Heart right ventricle (tissue), 16 donors: ENCODE measurements at regions not wholly inside any gene's neighbourhood (a gene's known extent, or its start where the extent isn't known, plus 50 kb on each side); places are given as distances from the start of the nearest gene placed in this dataset.
"Not testable (repeated sequence)": the region's sequence is repeated elsewhere in the genome, so short reads cannot be mapped to it uniquely, and the experiment has no call there.

Source experiments
- ATAC-seq, 8 donors: fragments of 200-7000 bp; cut with Tn5 transposase; one replicate each; pipeline ENCODE4 v1.9.1; 2020; ENCODE audit warnings: mild to moderate bottlenecking in 8 of 8, moderate library complexity in 8 of 8, moderate number of reproducible peaks in 1 of 8
- DNase-seq, 2 donors: peaks; one replicate each; pipeline ENCODE4 v3.0.0-alpha.2; 2020
- H3K27ac ChIP-seq, 10 donors: fragments of 200-600 bp; sonication (generic) in 2 of 10; one replicate each; pipeline versions ENCODE4 v1.5.0 to v1.8.0; 2020 to 2022; ENCODE audit warnings: mild to moderate bottlenecking in 3 of 10
- H3K27me3 ChIP-seq, 7 donors: fragments of 200-600 bp; one replicate each; pipeline ENCODE4 v1.8.0; 2021 to 2022; ENCODE audit warnings: mild to moderate bottlenecking in 2 of 7
- H3K36me3 ChIP-seq, 9 donors: fragments of 200-600 bp; sonication (generic) in 1 of 9; one replicate each; pipeline versions ENCODE4 v1.5.0 to v1.8.0; 2020 to 2022; ENCODE audit warnings: mild to moderate bottlenecking in 2 of 9
- H3K4me1 ChIP-seq, 9 donors: fragments of 200-600 bp; sonication (generic) in 1 of 9; one replicate each; pipeline versions ENCODE4 v1.5.0 to v1.8.0; 2020 to 2022; ENCODE audit warnings: mild to moderate bottlenecking in 4 of 9
- H3K4me3 ChIP-seq, 10 donors: fragments of 200-600 bp; sonication (generic) in 2 of 10; one replicate each; pipeline versions ENCODE4 v1.5.0 to v1.8.0; 2020 to 2022; ENCODE audit warnings: mild to moderate bottlenecking in 7 of 10, moderate library complexity in 2 of 10
- H3K9me3 ChIP-seq, 11 donors: fragments of 200-600 bp in 10 of 11; sonication (generic) in 2 of 11; one replicate each; pipeline versions ENCODE4 v1.5.0 to v1.8.0; 2013 to 2022; ENCODE audit warnings: mild to moderate bottlenecking in 2 of 11, control low read depth in 1 of 11, moderate library complexity in 1 of 11
- WGBS, 2 donors: extraction: QIAGEN DNeasy Blood & Tissue Kit; methylation state at CpG; one replicate each; pipeline ENCODE4 v1.1.7; 2013; ENCODE audit warnings: inconsistent platforms in 1 of 2; 5-methylcytosine and 5-hydroxymethylcytosine counted together
- intact Hi-C, 10 donors: fragments of 100-400 bp; cut with DNase I; formaldehyde crosslinking; loops; one replicate each; pipeline versions ENCODE4 v1.11.1 to v1.14.2; 2022
- TF ChIP-seq, protein P1 (sequence below), 9 donors: fragments of 200-600 bp; sonication (generic) in 2 of 9; IDR thresholded peaks; one replicate each; pipeline versions ENCODE4 v1.5.0 to v1.8.0; 2021 to 2022; ENCODE audit warnings: antibody characterized with exemption in 9 of 9, mild to moderate bottlenecking in 5 of 9, moderate library complexity in 1 of 9
- donor health status: Arrhythmogenic right ventricular cardiomyopathy.
- donor health status: ischemic (EF 13 %, LVEDD 7.1; RV severe dilation, severe dysfunction).
- donor health status: healthy with polysubstance abuse.
- donor health status: DM: no; HTN: yes; CAD: no.
- donor health status: DM: no; HTN: no; CAD: no.
- donor health status: ischemic (EF 25% LVEDD 6.9; RV normal size, moderate dysfunction).
- donor health status: ischemic (EF 25% LVEDD 5.7; RV mildly dilated, moderate dysfunction).
- donor health status: healthy.
- donor health status: DM: yes; HTN: yes; CAD: no.
- donor health status: Ischemic cardiomyopathy.
- donor health status: ischemic (EF 35%, LVEDD 5.7; RV mildly dilated, moderate dysfunction).
- donor health status: nonischemic (EF 11% LVEDD 7.7; RV severe dilation, severe dysfunction).
- donor health status: DM: yes; HTN: yes; CAD: no.
- donor health status: PGD.
- donor health status: ischemic (EF 29% LVEDD 5.4; RV normal size, mild dysfunction).
- donor health status: nonischemic (EF 23%, LVEDD 6.1; RV moderate dilation, normal function).

DNA sequence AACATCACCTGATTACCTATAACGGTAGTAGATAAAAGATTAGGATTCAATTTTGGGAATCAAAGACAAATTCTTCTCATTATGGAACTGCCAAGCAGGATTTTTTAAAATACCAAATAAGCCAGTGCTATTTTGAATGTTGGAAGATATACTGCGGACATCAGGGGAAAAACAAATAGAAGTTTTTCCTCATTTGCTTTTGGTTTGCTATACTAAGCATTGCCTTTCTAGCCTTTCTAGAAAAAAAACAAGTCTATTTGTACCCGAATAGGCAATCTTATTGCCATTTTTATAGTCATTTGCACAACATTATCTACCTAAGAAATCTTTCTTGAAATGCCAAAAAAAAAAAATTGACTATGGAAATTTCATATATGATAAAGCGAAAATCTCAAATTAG, 379.5 kb downstream of the CDH10 start:
- TF ChIP-seq, protein P1, sequence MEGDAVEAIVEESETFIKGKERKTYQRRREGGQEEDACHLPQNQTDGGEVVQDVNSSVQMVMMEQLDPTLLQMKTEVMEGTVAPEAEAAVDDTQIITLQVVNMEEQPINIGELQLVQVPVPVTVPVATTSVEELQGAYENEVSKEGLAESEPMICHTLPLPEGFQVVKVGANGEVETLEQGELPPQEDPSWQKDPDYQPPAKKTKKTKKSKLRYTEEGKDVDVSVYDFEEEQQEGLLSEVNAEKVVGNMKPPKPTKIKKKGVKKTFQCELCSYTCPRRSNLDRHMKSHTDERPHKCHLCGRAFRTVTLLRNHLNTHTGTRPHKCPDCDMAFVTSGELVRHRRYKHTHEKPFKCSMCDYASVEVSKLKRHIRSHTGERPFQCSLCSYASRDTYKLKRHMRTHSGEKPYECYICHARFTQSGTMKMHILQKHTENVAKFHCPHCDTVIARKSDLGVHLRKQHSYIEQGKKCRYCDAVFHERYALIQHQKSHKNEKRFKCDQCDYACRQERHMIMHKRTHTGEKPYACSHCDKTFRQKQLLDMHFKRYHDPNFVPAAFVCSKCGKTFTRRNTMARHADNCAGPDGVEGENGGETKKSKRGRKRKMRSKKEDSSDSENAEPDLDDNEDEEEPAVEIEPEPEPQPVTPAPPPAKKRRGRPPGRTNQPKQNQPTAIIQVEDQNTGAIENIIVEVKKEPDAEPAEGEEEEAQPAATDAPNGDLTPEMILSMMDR (IDR thresholded peaks at IDR 0.05), result no peak
- DNase-seq, result no peak
- Histone ChIP-seq H3K9me3 (no peaks in the 10 kb centered on the region), H3K4me3 (no peak overlapping the region), H3K4me1 (no peaks in the 10 kb centered on the region), H3K27ac (no peak overlapping the region), H3K27me3 (no peaks in the 10 kb centered on the region), H3K36me3 (no peaks in the 10 kb centered on the region)
- intact Hi-C loops, result no loop called here
- ATAC-seq, result no peak
- WGBS, 2 donors, result 67 to 77% methylated on average over 4 of the region's 4 CpGs

DNA sequence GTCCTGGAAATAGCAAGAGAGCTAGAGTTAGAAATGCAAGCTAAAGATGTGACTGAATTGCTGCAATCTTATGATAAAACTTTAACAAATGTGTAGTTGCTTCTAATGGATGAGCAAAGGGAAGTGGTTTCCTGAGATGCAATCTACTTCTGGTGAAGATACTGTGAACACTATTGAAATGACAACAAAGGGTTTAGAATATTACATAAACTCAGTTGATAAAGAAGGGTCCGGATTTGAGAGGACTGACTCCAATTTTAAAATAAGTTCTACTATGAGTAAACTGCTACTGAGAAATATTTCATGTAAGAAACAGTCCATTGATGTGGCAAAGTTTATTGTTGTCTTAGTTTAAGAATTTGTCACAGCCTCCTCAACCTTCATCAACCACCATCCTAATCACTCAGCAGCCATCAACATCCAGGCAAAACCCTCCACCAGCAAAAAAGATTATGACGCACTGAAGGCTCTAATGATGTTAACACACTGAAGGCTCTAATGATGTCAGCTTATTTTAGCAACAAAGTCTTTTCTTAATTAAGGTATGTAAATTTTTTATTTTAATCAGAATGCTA, 376.2 kb downstream of the CDH10 start:
- H3K9me3 ChIP-seq, result peaks cover 0 to 5% (median 0%) of the 10 kb centered on the region in 11 donors
- 66 to 71% methylated on average over 2 of the region's 2 CpGs for WGBS, 2 donors
- no peaks in the 10 kb centered on the region for H3K27me3 ChIP-seq
- H3K36me3 ChIP-seq, result no peaks in the 10 kb centered on the region
- intact Hi-C loops, result no loop called here
- H3K27ac ChIP-seq, result no peak overlapping the region
- ATAC-seq (no peak), DNase-seq (no peak)
- TF ChIP-seq, protein P1 (IDR thresholded peaks at IDR 0.05), result no peak
- H3K4me3 ChIP-seq, result no peak overlapping the region
- no peaks in the 10 kb centered on the region for H3K4me1 ChIP-seq

DNA sequence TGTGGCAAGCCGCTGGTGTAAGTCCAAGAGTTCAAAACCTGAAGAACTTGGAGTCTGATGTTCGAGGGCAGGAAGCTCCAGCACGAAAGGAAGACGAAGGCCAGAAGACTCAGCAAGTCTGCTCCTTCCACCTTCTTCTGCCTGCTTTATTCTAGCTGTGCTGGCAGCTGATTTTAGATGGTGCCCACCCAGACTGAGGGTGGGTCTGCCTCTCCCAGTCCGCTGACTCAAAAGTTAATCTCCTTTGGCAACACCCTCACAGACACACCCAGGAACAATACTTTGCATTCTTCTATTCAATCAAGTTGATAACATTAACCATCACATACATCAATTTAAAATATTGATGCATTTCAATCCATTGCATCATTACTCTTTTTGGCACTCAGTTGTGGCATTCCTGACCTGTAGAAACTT, 373.1 kb downstream of the CDH10 start:
- intact Hi-C loops, result not testable (repeated sequence)
- 82 to 94% methylated on average over 5 of the region's 5 CpGs for WGBS, 2 donors

DNA sequence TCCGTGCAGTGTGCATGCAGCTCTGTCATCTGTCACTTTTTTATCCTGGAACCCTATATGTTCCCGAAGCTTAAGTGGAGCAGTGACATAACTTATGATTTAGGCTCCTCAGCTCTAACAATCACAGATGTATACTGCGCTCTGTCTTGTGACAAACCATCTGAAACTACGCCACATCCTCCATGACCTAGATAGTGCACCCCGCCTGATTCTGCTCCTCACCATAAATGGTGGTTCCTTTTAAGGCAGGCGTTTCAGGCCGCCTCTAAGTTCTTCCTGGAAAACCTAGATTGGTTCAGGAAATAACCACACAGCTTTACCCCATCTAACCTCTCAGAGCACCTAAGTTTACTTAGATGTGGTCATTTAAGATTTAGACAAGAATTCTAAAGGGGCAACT, 372.0 kb downstream of the CDH10 start:
- TF ChIP-seq, protein P1 (IDR thresholded peaks at IDR 0.05), result no peak
- Histone ChIP-seq H3K4me3 (no peak overlapping the region), H3K36me3 (no peaks in the 10 kb centered on the region), H3K4me1 (no peaks in the 10 kb centered on the region), H3K27ac (no peak overlapping the region), H3K27me3 (no peaks in the 10 kb centered on the region), H3K9me3 (peaks cover 0 to 5% (median 0%) of the 10 kb centered on the region in 11 donors)
- DNase-seq (no peak), ATAC-seq (no peak)
- 84 to 85% methylated on average over 7 of the region's 7 CpGs for WGBS, 2 donors
- intact Hi-C loops, result no loop called here

More for the DNA sequence above, 373.1 kb downstream of the CDH10 start:
- not testable (repeated sequence) for H3K27me3 ChIP-seq, H3K9me3 ChIP-seq, H3K4me1 ChIP-seq, H3K36me3 ChIP-seq, H3K27ac ChIP-seq, H3K4me3 ChIP-seq, ATAC-seq, DNase-seq

DNA sequence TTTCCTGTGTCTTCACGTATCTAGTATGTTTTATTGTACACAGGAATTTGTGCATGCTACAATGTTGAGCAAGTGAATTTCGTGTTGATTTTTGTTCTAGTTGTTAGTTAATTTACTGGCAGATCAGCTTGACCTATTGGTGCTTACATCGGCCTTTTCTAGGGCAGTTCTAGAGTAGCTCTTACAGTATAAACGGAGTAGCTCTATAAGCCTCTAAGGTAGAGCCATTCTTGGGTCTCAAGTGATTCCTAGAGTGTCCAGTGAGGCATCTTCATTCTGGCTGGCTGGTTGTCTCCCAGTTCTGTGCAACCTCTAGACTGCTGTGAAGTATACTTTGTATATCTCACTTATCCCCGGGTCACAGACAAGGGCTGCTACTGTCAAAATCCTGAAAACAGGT, 364.6 kb downstream of the CDH10 start:
- H3K27ac ChIP-seq, result no peak overlapping the region
- WGBS, 2 donors, result 68 to 80% methylated on average over 5 of the region's 5 CpGs
- ATAC-seq (no peak), DNase-seq (no peak)
- no peaks in the 10 kb centered on the region for H3K27me3 ChIP-seq
- no peak overlapping the region for H3K4me3 ChIP-seq
- no peaks in the 10 kb centered on the region for H3K36me3 ChIP-seq
- intact Hi-C loops, result no loop called here
- H3K4me1 ChIP-seq, result no peaks in the 10 kb centered on the region
- TF ChIP-seq, protein P1 (IDR thresholded peaks at IDR 0.05), result no peak
- H3K9me3 ChIP-seq, result peaks cover 0 to 4% (median 0%) of the 10 kb centered on the region in 11 donors
